Endothelial cell of umbilical vein (primary cell): ENCODE measurements at regions not wholly inside any gene's neighbourhood (a gene's known extent, or its start where the extent isn't known, plus 50 kb on each side); places are given as distances from the start of the nearest gene placed in this dataset.

Experiments used
- BruUV-seq: library from RNA; stranded (reverse); fragments of 400-500 nt; replicated peaks from 2 replicates; lab custom pipeline; 2021; lab: Mats Ljungman, UMichigan
- CTCF ChIA-PET: fragments of 300-600, 350-600 bp; sonication (Branson Sonifier 250); formaldehyde crosslinking; loops from one replicate; lab custom pipeline; 2021; ENCODE audit warnings: antibody characterized with exemption, inconsistent platforms; lab: Charles Lee
- POLR2A ChIA-PET: fragments of 300-600, 350-600 bp; sonication (Branson Sonifier 250); formaldehyde crosslinking; loops from one replicate; lab custom pipeline; 2021; ENCODE audit warnings: antibody characterized with exemption, inconsistent platforms; lab: Charles Lee
- DNase-seq: peaks from one replicate; pipeline ENCODE4 v3.0.0-alpha.2; 2011; ENCODE audit warnings: low read depth, low spot score
- FAIRE-seq: peaks from 2 replicates; lab custom pipeline; 2011; peaks lifted over from hg19 to GRCh38; lab: Jason Lieb, UNC
- H2AFZ ChIP-seq: 2 replicates; pipeline ENCODE4 v1.6.0; 2012; ENCODE audit warnings: low read depth, low read length, control low read depth, inconsistent platforms
- H3K27ac ChIP-seq: 2 replicates; pipeline ENCODE4 v1.5.1; 2011; ENCODE audit warnings: low read depth, mild to moderate bottlenecking, control low read depth, low read length, moderate library complexity; ENCODE audit not compliant: insufficient read depth
- H3K27me3 ChIP-seq, 2 experiments: 2 replicates each; pipeline versions ENCODE4 v1.6.0 to v1.6.1; 2011; ENCODE audit warnings: low read length in 2 of 2, mixed read lengths in 1 of 2; ENCODE audit not compliant: control insufficient read depth in 2 of 2, insufficient read depth in 2 of 2
- H3K36me3 ChIP-seq, 2 experiments: 2 replicates in 1 of 2; 3 replicates in 1 of 2; pipeline ENCODE4 v1.5.1; 2011; ENCODE audit warnings: low read length in 2 of 2, mild to moderate bottlenecking in 1 of 2, moderate library complexity in 1 of 2; ENCODE audit not compliant: control insufficient read depth in 2 of 2, insufficient read depth in 2 of 2; ENCODE audit errors: extremely low read depth in 1 of 2
- H3K4me1 ChIP-seq: 3 replicates; pipeline ENCODE4 v1.5.1; 2011; ENCODE audit warnings: mild to moderate bottlenecking, low read length; ENCODE audit not compliant: control insufficient read depth, insufficient read depth; ENCODE audit errors: extremely low read depth
- H3K4me2 ChIP-seq: 2 replicates; pipeline ENCODE4 v1.6.1; 2011; ENCODE audit warnings: low read length, control low read depth, mixed read lengths; ENCODE audit not compliant: insufficient read depth
- H3K4me3 ChIP-seq, 3 experiments: fragments of 200-600 bp in 1 of 3; sonication (generic), shearing (Covaris generic) in 1 of 3; replicated peaks in 1 of 3; 2 replicates each; pipeline ENCODE4 v1.5.1; 2011 to 2016; ENCODE audit warnings: control low read depth in 3 of 3, low read length in 3 of 3, mild to moderate bottlenecking in 2 of 3, inconsistent platforms in 1 of 3, low read depth in 1 of 3, moderate library complexity in 1 of 3; ENCODE audit not compliant: insufficient read depth in 1 of 3
- H3K79me2 ChIP-seq: 2 replicates; pipeline ENCODE4 v1.6.0; 2012; ENCODE audit warnings: low read length, inconsistent platforms; ENCODE audit not compliant: control insufficient read depth, insufficient read depth
- H3K9ac ChIP-seq: replicated peaks from 2 replicates; pipeline ENCODE3; 2011; ENCODE audit warnings: low read length, control low read depth; ENCODE audit not compliant: insufficient read depth; ENCODE audit errors: extremely low read depth
- H3K9me1 ChIP-seq: replicated peaks from 3 replicates; pipeline ENCODE4 v1.6.0; 2011; ENCODE audit warnings: mild to moderate bottlenecking, low read length; ENCODE audit not compliant: control insufficient read depth, insufficient read depth; ENCODE audit errors: extremely low read depth
- H3K9me3 ChIP-seq: replicated peaks from 2 replicates; pipeline ENCODE4 v1.5.1; 2012; ENCODE audit warnings: low read length, inconsistent platforms; ENCODE audit not compliant: control insufficient read depth, insufficient read depth
- H4K20me1 ChIP-seq: replicated peaks from 2 replicates; pipeline ENCODE3; 2011; ENCODE audit warnings: mild to moderate bottlenecking, low read length; ENCODE audit not compliant: control insufficient read depth, insufficient read depth; ENCODE audit errors: extremely low read depth
- EZH2 ChIP-seq: IDR thresholded peaks from 2 replicates; pipeline ENCODE4 v1.6.1; 2012; ENCODE audit warnings: borderline replicate concordance, low read depth, mild to moderate bottlenecking, moderate library complexity, low read length, inconsistent platforms; ENCODE audit not compliant: severe bottlenecking
- FOS ChIP-seq: IDR thresholded peaks from 2 replicates; pipeline ENCODE4 v1.6.1; 2011; ENCODE audit warnings: mild to moderate bottlenecking, low read length, moderate library complexity, borderline replicate concordance; ENCODE audit not compliant: insufficient read depth
- GATA2 ChIP-seq: IDR thresholded peaks from 2 replicates; pipeline ENCODE4 v1.7.0; 2011; ENCODE audit warnings: low read depth, mild to moderate bottlenecking, moderate library complexity, mixed read lengths, low read length; ENCODE audit not compliant: insufficient read length, insufficient read depth
- JUN ChIP-seq: IDR thresholded peaks from 2 replicates; pipeline ENCODE4 v1.6.1; 2011; ENCODE audit warnings: borderline replicate concordance, low read depth; ENCODE audit not compliant: insufficient read length, insufficient read depth
- MAX ChIP-seq: IDR thresholded peaks from 2 replicates; pipeline ENCODE4 v1.6.1; 2011; ENCODE audit not compliant: insufficient read depth, insufficient read length
- MYC ChIP-seq: IDR thresholded peaks from one replicate; pipeline ENCODE4 v1.6.1; 2011; ENCODE audit warnings: mild to moderate bottlenecking, low read depth, low read length
- POLR2A ChIP-seq: IDR thresholded peaks from 2 replicates; pipeline ENCODE4 v1.6.1; 2012; ENCODE audit warnings: low read depth, mild to moderate bottlenecking, control low read depth, low read length
- POLR2AphosphoS5 ChIP-seq: IDR thresholded peaks from 2 replicates; pipeline ENCODE4 v1.6.1; 2012; ENCODE audit warnings: low read depth, mild to moderate bottlenecking, control low read depth, low read length, moderate library complexity; ENCODE audit not compliant: insufficient read depth
- dilution Hi-C: fragments of 300-500 bp; cut with MboI; formaldehyde crosslinking; loops from one replicate; pipeline ENCODE4 v1.15.0; 2019; ENCODE audit warnings: low sequenced_read_pairs; ENCODE audit not compliant: extremely low pct_ligation_motif_present
- intact Hi-C: fragments of 100-400 bp; cut with micrococcal nuclease; formaldehyde crosslinking; loops from one replicate; pipeline ENCODE4 v1.10.0; 2022
- TF ChIP-seq, protein P1 (sequence below), 2 donors: IDR thresholded peaks; 1 replicate in 1 of 2; 2 replicates in 1 of 2; pipeline ENCODE4 v1.5.1; 2011; ENCODE audit warnings: low read length in 2 of 2, mild to moderate bottlenecking in 2 of 2, moderate library complexity in 2 of 2, control low read depth in 1 of 2, inconsistent platforms in 1 of 2, low read depth in 1 of 2; ENCODE audit not compliant: insufficient read depth in 1 of 2; ENCODE audit errors: extremely low read depth in 1 of 2

DNA sequence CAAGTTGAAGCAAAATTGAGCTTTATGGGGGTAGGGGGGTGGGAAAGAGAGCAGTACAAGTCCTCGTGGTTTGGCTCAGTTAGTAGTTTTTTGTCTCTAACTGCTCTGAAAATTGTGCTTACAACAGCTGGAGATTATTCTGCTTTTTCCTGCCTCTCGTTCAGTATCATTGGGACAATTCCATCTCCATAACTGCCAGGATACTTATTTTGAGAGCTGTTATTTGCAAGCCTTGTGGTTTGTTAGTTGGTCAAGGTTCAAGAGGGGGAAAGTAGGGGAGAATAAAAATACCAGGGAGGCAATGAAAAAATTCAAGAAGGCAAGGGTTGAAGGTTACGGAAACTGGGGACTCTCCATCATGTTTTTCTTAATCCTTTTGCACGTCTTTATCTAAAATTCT, 811.8 kb upstream of the ADGRL2 start:
- no peak overlapping the region for H2AFZ ChIP-seq
- H3K9me1 ChIP-seq = no peaks in the 10 kb centered on the region
- DNase-seq (no peak), FAIRE-seq (no peak)
- dilution Hi-C loops (no loop called here), intact Hi-C loops (no loop called here)
- no peak for TF ChIP-seq POLR2AphosphoS5
- no peak for TF ChIP-seq MYC
- TF ChIP-seq GATA2 = no peak
- H4K20me1 ChIP-seq = no peaks in the 10 kb centered on the region
- ChIA-PET CTCF (no interaction called here), POLR2A (no interaction called here)
- no peaks in the 10 kb centered on the region for H3K27me3 ChIP-seq
- no peaks in the 10 kb centered on the region for H3K4me1 ChIP-seq
- H3K36me3 ChIP-seq = no peaks in the 10 kb centered on the region
- no peak overlapping the region for H3K4me3 ChIP-seq
- no peak overlapping the region for H3K27ac ChIP-seq
- no peaks in the 10 kb centered on the region for H3K9me3 ChIP-seq
- no peak overlapping the region for H3K9ac ChIP-seq
- no peak overlapping the region for H3K4me2 ChIP-seq
- H3K79me2 ChIP-seq = no peaks in the 10 kb centered on the region
- BruUV-seq = no TSS peak

DNA sequence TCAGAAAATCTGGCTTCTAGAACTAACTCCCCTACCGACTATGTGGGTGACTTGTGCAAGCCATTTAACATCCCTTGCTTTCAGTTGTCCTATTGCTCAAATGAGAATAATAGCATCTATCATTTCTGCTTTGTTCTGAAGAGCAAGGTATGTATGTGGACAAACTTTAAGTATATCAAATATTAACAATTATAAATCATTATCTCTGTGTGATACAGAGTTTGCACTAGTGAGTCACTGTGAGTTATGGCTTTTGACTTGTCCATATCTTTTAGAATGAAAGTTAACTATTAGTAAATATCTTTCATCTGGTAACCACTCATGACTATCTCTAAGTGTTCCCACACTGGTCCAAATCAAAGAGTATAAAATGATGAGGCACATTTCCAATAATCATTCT, 812.9 kb upstream of the ADGRL2 start:
- no peaks in the 10 kb centered on the region for H3K4me1 ChIP-seq
- no peaks in the 10 kb centered on the region for H3K79me2 ChIP-seq
- intact Hi-C loops (loop anchor here (1.0 kb wide), 1 partner anchor 17 kb away; no protein-coding TSS in a partner anchor), dilution Hi-C loops (no loop called here)
- no peak overlapping the region for H3K4me3 ChIP-seq
- POLR2A ChIA-PET = no interaction called here
- H2AFZ ChIP-seq = no peak overlapping the region
- no TSS peak for BruUV-seq
- H3K36me3 ChIP-seq = no peaks in the 10 kb centered on the region
- FAIRE-seq = no peak
- no peak overlapping the region for H3K9ac ChIP-seq
- no peaks in the 10 kb centered on the region for H3K9me3 ChIP-seq
- CTCF ChIA-PET = no interaction called here
- H4K20me1 ChIP-seq = no peaks in the 10 kb centered on the region
- no peak for TF ChIP-seq POLR2AphosphoS5
- TF ChIP-seq JUN = no peak
- TF ChIP-seq GATA2 = no peak
- TF ChIP-seq, protein P1, sequence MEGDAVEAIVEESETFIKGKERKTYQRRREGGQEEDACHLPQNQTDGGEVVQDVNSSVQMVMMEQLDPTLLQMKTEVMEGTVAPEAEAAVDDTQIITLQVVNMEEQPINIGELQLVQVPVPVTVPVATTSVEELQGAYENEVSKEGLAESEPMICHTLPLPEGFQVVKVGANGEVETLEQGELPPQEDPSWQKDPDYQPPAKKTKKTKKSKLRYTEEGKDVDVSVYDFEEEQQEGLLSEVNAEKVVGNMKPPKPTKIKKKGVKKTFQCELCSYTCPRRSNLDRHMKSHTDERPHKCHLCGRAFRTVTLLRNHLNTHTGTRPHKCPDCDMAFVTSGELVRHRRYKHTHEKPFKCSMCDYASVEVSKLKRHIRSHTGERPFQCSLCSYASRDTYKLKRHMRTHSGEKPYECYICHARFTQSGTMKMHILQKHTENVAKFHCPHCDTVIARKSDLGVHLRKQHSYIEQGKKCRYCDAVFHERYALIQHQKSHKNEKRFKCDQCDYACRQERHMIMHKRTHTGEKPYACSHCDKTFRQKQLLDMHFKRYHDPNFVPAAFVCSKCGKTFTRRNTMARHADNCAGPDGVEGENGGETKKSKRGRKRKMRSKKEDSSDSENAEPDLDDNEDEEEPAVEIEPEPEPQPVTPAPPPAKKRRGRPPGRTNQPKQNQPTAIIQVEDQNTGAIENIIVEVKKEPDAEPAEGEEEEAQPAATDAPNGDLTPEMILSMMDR (IDR thresholded peaks at IDR 0.05; ENCODE audit: extremely low read depth in 1 of 2, insufficient read depth in 1 of 2, low read depth in 1 of 2, low read length in 2 of 2) = no peak
- TF ChIP-seq EZH2 = no peak
- no peak for TF ChIP-seq POLR2A
- TF ChIP-seq MYC = no peak
- no peak for TF ChIP-seq MAX
- TF ChIP-seq FOS = no peak
- H3K27ac ChIP-seq = no peak overlapping the region
- no peak for DNase-seq
- no peak overlapping the region for H3K4me2 ChIP-seq
- H3K27me3 ChIP-seq = no peaks in the 10 kb centered on the region
- H3K9me1 ChIP-seq = no peaks in the 10 kb centered on the region
